ENCODE measurements at regions not wholly inside any gene's neighbourhood (a gene's known extent, or its start where the extent isn't known, plus 50 kb on each side); places are given as distances from the start of the nearest gene placed in this dataset.

- Mint-ChIP-seq H3K36me3 (ENCODE audit: low read depth) (peaks cover 13% of the 10 kb centered on the region), H3K4me1 (peaks cover 26% of the 10 kb centered on the region), H3K4me3 (no peak overlapping the region), H3K9me3 (peaks cover 30% of the 10 kb centered on the region), H3K27ac (no peak overlapping the region), H3K27me3 (ENCODE audit: low read depth) (no peaks in the 10 kb centered on the region)
- TF ChIP-seq CTCF (IDR thresholded peaks at IDR 0.05; ENCODE audit: unreplicated experiment in 3 of 3): no peak
Measured at GRCh38 chr2:200044453-200044852, 89.1 kb downstream of the MAIP1 start.

- H3K27me3 Mint-ChIP-seq (ENCODE audit: low read depth): no peaks in the 10 kb centered on the region
- H3K4me3 Mint-ChIP-seq: no peak overlapping the region
- H3K4me1 Mint-ChIP-seq: peaks cover 19% of the 10 kb centered on the region
- no peak for TF ChIP-seq CTCF (IDR thresholded peaks at IDR 0.05; ENCODE audit: unreplicated experiment in 3 of 3)
- peaks cover 13% of the 10 kb centered on the region for H3K36me3 Mint-ChIP-seq (ENCODE audit: low read depth)
- H3K9me3 Mint-ChIP-seq: peaks cover 23% of the 10 kb centered on the region
- H3K27ac Mint-ChIP-seq: no peak overlapping the region
Measured at GRCh38 chr2:200048421-200048820, 93.0 kb downstream of the MAIP1 start.

DNA sequence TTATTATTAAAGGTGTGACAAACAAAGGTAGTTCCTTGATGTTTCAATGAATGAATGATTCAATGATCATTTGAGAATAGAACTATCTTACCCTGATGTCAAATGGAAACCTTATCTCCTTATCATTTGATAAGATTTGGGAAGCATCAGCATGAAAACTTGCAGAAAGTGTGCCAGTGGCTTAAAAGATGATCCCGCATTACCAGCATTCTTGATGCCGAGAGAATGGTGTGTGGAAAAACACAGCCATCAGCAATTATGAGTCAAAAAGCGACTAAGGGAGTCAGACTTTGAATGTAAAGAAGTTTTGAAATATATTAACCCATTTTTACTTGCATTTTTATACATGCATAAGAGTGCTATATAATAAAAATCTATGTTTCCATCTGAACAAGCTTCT is 93.7 kb downstream of the MAIP1 start:
- H3K9me3 Mint-ChIP-seq: peaks cover 19% of the 10 kb centered on the region
- no peak for TF ChIP-seq CTCF (IDR thresholded peaks at IDR 0.05; ENCODE audit: unreplicated experiment in 3 of 3)
- no peaks in the 10 kb centered on the region for H3K27me3 Mint-ChIP-seq (ENCODE audit: low read depth)
- H3K36me3 Mint-ChIP-seq (ENCODE audit: low read depth): peaks cover 13% of the 10 kb centered on the region
- H3K4me3 Mint-ChIP-seq: no peak overlapping the region
- H3K4me1 Mint-ChIP-seq: peaks cover 19% of the 10 kb centered on the region
- no peak overlapping the region for H3K27ac Mint-ChIP-seq

DNA sequence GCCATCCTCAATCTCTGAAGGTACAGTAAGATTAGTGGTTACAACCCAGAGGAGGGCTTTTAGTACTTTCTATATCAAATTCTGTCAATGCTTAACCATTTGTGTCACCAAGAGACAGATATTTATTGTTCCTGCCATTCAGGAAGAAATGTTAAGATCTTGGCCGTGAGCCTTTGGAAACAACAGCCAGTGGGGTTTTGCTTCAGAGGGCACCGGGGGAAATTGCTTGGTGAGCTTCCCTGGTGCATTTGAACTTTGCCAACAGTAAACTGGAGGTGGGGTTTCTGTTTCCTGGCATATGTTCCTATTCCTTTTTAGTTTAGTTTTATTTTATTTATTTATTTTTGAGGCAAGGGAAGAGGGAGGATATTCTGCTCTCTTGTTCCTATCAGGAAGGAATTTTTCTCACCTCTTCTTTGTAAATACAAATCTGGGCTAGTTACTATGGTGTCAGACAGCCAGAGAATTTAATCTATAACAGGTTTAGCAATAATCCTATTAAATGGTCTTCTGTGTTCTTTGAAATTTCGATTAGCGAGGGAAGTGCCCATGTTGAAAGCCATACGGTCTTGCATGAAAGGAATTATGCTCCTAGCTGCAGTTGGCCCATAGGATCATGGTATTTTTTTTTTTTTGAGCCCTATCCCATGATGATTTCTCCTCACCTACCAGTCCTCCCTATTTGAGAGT is 95.7 kb downstream of the MAIP1 start:
- Mint-ChIP-seq H3K27ac (peak overlapping the region in 2 of 3 experiments; percentile 64 to 70), H3K27me3 (ENCODE audit: low read depth) (no peaks in the 10 kb centered on the region), H3K4me3 (no peak overlapping the region), H3K9me3 (peaks cover 11% of the 10 kb centered on the region), H3K4me1 (peaks cover 19% of the 10 kb centered on the region), H3K36me3 (ENCODE audit: low read depth) (peaks cover 3% of the 10 kb centered on the region)
- TF ChIP-seq CTCF (IDR thresholded peaks at IDR 0.05; ENCODE audit: unreplicated experiment in 3 of 3): no peak

- no peak overlapping the region for H3K4me3 Mint-ChIP-seq
- H3K36me3 Mint-ChIP-seq (ENCODE audit: low read depth): peaks cover under 1% of the 10 kb centered on the region
- TF ChIP-seq CTCF (IDR thresholded peaks at IDR 0.05; ENCODE audit: unreplicated experiment in 3 of 3): no peak
- peaks cover 19% of the 10 kb centered on the region for H3K4me1 Mint-ChIP-seq
- peak overlapping the region in 2 of 3 experiments; percentile 64 to 70 for H3K27ac Mint-ChIP-seq
- peaks cover 11% of the 10 kb centered on the region for H3K9me3 Mint-ChIP-seq
- H3K27me3 Mint-ChIP-seq (ENCODE audit: low read depth): no peaks in the 10 kb centered on the region
Measured at GRCh38 chr2:200051611-200051945, 96.2 kb downstream of the MAIP1 start.

- Mint-ChIP-seq H3K4me3 (no peak overlapping the region), H3K4me1 (peaks cover 19% of the 10 kb centered on the region), H3K27ac (no peak overlapping the region), H3K27me3 (ENCODE audit: low read depth) (no peaks in the 10 kb centered on the region), H3K9me3 (peaks cover 20% of the 10 kb centered on the region), H3K36me3 (ENCODE audit: low read depth) (peaks cover 2% of the 10 kb centered on the region)
- no peak for TF ChIP-seq CTCF (IDR thresholded peaks at IDR 0.05; ENCODE audit: unreplicated experiment in 3 of 3)
Measured at GRCh38 chr2:200052627-200053026, 97.2 kb downstream of the MAIP1 start.

All from nephron (organoid).